ENCODE measurements at regions not wholly inside any gene's neighbourhood (a gene's known extent, or its start where the extent isn't known, plus 50 kb on each side); places are given as distances from the start of the nearest gene placed in this dataset.

DNA sequence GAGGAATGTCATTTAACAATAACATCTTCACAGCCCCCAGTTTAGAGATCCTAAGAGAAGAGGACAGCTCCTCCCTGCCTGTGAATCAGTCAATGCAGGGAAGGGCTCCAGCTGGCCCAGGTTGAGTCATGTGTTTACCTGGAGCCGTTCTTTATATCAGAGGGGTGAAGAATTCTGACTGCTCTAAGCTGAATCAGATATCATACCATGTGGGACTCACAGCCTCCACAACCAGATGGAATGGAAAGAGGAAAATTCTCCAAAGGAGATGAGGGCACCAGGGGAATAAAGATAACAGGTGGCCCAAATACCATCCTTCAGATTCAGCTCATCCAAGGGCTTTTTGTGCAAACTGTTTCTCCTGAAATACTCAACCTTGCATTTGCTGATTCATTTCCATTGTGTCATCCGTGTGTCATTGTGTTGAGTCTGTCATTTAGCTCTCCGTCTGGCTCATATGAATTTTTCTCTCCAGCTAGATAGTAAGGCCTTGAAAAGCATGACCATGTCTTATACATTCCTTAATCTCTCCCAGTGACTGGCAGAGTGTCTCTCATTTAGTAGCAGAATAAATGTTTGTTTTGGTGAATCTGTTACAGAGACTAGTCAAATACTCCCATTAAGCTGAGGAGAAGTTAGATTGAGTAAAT, 217.9 kb downstream of the RFC3 start:
- no CpG with 5 or more reads among the region's 3 CpGs for WGBS (ENCODE audit: insufficient coverage)
- Mint-ChIP-seq H3K4me1 (peaks cover 6% of the 10 kb centered on the region), H3K27me3 (no peaks in the 10 kb centered on the region), H3K9me3 (ENCODE audit: insufficient read depth) (no peaks in the 10 kb centered on the region), H3K27ac (no peak overlapping the region), H3K4me3 (no peak overlapping the region)
- intact Hi-C loops (cut with micrococcal nuclease) = no loop called here
- peaks cover 0 to 3% (median 0%) of the 10 kb centered on the region in 4 experiments for H3K27me3 ChIP-seq (replicated peaks in 1 of 4; ENCODE audit: control extremely low read depth in 1 of 4, control insufficient read depth in 3 of 4, insufficient read depth in 4 of 4, low read length in 3 of 4)
- no peaks in the 10 kb centered on the region for H3K36me3 ChIP-seq (replicated peaks in 1 of 2; ENCODE audit: control extremely low read depth in 1 of 2, control insufficient read depth in 1 of 2, extremely low read depth in 1 of 2, insufficient read depth in 2 of 2, low read length in 1 of 2)
- no peak overlapping the region for H3K9ac ChIP-seq (ENCODE audit: low read length)
- ATAC-seq (ENCODE audit: low read depth) (no peak), DNase-seq (no peak)
- H3K9me3 ChIP-seq (ENCODE audit: control extremely low read depth in 1 of 3, control insufficient read depth in 2 of 3, insufficient read depth in 1 of 3, low read length in 2 of 3) = peaks cover 0 to 2% (median 0%) of the 10 kb centered on the region in 3 donors
- POLR2A ChIA-PET = no interaction called here
- H3K79me2 ChIP-seq (ENCODE audit: control insufficient read depth, insufficient read depth, low read length) = no peaks in the 10 kb centered on the region
- no peak overlapping the region for H3K27ac ChIP-seq (ENCODE audit: low read length in 2 of 2)
- CTCF ChIA-PET = no interaction called here
- H3K4me2 ChIP-seq (replicated peaks; ENCODE audit: low read depth, low read length, poor library complexity, severe bottlenecking) = no peak overlapping the region
- H3K4me1 ChIP-seq (ENCODE audit: control insufficient read depth in 2 of 2, insufficient read depth in 2 of 2, low read length in 2 of 2) = no peaks in the 10 kb centered on the region
- TF ChIP-seq, protein P1, sequence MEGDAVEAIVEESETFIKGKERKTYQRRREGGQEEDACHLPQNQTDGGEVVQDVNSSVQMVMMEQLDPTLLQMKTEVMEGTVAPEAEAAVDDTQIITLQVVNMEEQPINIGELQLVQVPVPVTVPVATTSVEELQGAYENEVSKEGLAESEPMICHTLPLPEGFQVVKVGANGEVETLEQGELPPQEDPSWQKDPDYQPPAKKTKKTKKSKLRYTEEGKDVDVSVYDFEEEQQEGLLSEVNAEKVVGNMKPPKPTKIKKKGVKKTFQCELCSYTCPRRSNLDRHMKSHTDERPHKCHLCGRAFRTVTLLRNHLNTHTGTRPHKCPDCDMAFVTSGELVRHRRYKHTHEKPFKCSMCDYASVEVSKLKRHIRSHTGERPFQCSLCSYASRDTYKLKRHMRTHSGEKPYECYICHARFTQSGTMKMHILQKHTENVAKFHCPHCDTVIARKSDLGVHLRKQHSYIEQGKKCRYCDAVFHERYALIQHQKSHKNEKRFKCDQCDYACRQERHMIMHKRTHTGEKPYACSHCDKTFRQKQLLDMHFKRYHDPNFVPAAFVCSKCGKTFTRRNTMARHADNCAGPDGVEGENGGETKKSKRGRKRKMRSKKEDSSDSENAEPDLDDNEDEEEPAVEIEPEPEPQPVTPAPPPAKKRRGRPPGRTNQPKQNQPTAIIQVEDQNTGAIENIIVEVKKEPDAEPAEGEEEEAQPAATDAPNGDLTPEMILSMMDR (IDR thresholded peaks at IDR 0.05) = no peak
- no peak for TF ChIP-seq EZH2 (IDR thresholded peaks at IDR 0.05; ENCODE audit: borderline replicate concordance, insufficient read depth, low read depth, low read length, poor library complexity, severe bottlenecking)
- no peak overlapping the region for H3K4me3 ChIP-seq (ENCODE audit: control extremely low read depth in 1 of 5, extremely low read depth in 1 of 5, insufficient read depth in 1 of 5, low read depth in 2 of 5, low read length in 4 of 5)
- H4K20me1 ChIP-seq (ENCODE audit: control insufficient read depth, insufficient read depth, low read length, poor library complexity, severe bottlenecking) = no peaks in the 10 kb centered on the region
- H2AFZ ChIP-seq (ENCODE audit: insufficient read depth, low read depth, low read length, poor library complexity, severe bottlenecking) = no peak overlapping the region

- H3K4me1 ChIP-seq (ENCODE audit: control insufficient read depth in 2 of 2, insufficient read depth in 2 of 2, low read length in 2 of 2) = no peaks in the 10 kb centered on the region
- TF ChIP-seq EZH2 (IDR thresholded peaks at IDR 0.05; ENCODE audit: borderline replicate concordance, insufficient read depth, low read depth, low read length, poor library complexity, severe bottlenecking) = no peak
- TF ChIP-seq, protein P1 (IDR thresholded peaks at IDR 0.05) = no peak
- no peak overlapping the region for H3K9ac ChIP-seq (ENCODE audit: low read length)
- H3K27ac ChIP-seq (ENCODE audit: low read length in 2 of 2) = no peak overlapping the region
- Mint-ChIP-seq H3K27me3 (no peaks in the 10 kb centered on the region), H3K9me3 (ENCODE audit: insufficient read depth) (no peaks in the 10 kb centered on the region), H3K27ac (no peak overlapping the region), H3K4me3 (no peak overlapping the region), H3K4me1 (peaks cover 6% of the 10 kb centered on the region)
- no peaks in the 10 kb centered on the region for H3K27me3 ChIP-seq (replicated peaks in 1 of 4; ENCODE audit: control extremely low read depth in 1 of 4, control insufficient read depth in 3 of 4, insufficient read depth in 4 of 4, low read length in 3 of 4)
- POLR2A ChIA-PET = no interaction called here
- WGBS (ENCODE audit: insufficient coverage) = 82% methylated on average over 5 of the region's 7 CpGs
- no peak for DNase-seq
- intact Hi-C loops (cut with micrococcal nuclease) = no loop called here
- CTCF ChIA-PET = no interaction called here
- H3K79me2 ChIP-seq (ENCODE audit: control insufficient read depth, insufficient read depth, low read length) = no peaks in the 10 kb centered on the region
- H3K4me3 ChIP-seq (ENCODE audit: control extremely low read depth in 1 of 5, extremely low read depth in 1 of 5, insufficient read depth in 1 of 5, low read depth in 2 of 5, low read length in 4 of 5) = no peak overlapping the region
- no peaks in the 10 kb centered on the region for H4K20me1 ChIP-seq (ENCODE audit: control insufficient read depth, insufficient read depth, low read length, poor library complexity, severe bottlenecking)
- H3K4me2 ChIP-seq (replicated peaks; ENCODE audit: low read depth, low read length, poor library complexity, severe bottlenecking) = no peak overlapping the region
- no peak overlapping the region for H2AFZ ChIP-seq (ENCODE audit: insufficient read depth, low read depth, low read length, poor library complexity, severe bottlenecking)
- no peaks in the 10 kb centered on the region for H3K36me3 ChIP-seq (replicated peaks in 1 of 2; ENCODE audit: control extremely low read depth in 1 of 2, control insufficient read depth in 1 of 2, extremely low read depth in 1 of 2, insufficient read depth in 2 of 2, low read length in 1 of 2)
- no peaks in the 10 kb centered on the region for H3K9me3 ChIP-seq (ENCODE audit: control extremely low read depth in 1 of 3, control insufficient read depth in 2 of 3, insufficient read depth in 1 of 3, low read length in 2 of 3)
- ATAC-seq (ENCODE audit: low read depth) = no peak
Observed at GRCh38 chr13:34037636-34038540, 219.9 kb downstream of the RFC3 start.
